GM18870 (cell line): ENCODE measurements at regions not wholly inside any gene's neighbourhood (a gene's known extent, or its start where the extent isn't known, plus 50 kb on each side); places are given as distances from the start of the nearest gene placed in this dataset.
"Not testable (repeated sequence)": the region's sequence is repeated elsewhere in the genome, so short reads cannot be mapped to it uniquely, and the experiment has no call there.

Source experiments
- ATAC-seq: cut with Tn5 transposase; IDR thresholded peaks from one replicate; pipeline ENCODE4 v1.9.1; 2021; ENCODE audit warnings: moderate library complexity; ENCODE audit not compliant: unreplicated experiment

DNA sequence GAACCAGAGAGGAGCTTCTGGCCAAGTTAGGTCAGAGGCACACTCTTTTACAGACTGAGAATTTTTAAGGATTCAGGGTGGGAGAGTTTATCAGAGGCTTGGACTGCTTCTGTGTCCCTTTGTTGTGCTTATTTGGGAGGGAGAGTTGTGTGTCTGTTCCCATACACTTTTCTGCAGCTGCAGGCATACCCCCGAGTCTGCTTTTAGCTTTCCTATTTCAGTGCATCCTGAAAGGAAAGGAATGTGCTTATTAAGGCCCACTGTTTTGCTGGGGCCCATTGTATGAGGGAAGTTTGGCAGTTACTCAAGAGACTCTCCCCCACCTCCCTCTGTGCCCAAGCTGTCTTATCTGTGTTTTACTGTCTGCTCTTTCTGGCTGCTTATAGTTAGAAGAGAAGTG is 257.4 kb upstream of the AADAT start:
- ATAC-seq, result not testable (repeated sequence)

DNA sequence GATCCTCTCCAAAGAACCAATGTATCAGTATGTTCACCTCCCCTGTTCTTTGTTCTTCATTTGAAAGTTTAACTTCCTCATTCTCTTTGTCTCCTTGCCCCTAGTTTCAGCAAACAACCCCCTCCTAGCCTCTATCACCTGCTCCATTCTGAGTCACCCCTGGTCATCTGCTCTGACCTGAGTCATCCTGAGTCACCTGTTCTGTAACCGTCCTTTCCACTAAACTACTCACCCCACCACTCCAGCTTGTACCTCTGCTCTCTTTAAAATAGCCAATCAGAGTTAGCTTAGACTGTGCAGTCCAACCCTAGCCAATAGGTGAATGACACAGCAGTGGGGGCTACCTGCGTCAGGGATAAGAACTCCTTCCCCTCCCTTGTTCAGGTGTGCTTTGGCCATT is 249.8 kb upstream of the AADAT start:
- ATAC-seq, result no peak

DNA sequence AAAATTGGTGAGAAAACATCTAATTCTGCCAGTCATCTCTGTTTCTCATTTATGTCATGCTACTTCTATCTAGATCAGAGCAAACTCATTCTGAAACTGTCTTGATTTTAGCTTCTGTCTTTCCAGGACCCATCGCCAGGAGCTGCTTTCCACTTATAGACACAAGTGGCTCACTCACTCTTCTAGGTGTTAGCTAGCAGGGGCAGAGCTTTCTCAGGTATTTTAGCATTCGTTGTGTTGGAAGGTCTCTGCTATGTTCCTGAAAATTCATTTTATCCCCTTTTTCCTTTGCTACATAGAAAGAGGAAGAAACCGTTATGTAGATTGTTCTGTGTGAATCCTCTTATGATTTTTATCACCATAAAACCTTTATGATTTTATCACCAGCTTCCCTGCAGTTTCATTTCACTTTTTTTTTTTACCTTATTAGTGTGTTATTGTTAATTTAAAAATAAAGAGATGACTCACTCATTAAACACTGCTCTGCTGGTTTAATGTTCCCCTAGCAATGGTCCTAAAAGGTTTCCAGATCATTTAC is 246.6 kb upstream of the AADAT start:
- ATAC-seq, result peak; percentile 97

DNA sequence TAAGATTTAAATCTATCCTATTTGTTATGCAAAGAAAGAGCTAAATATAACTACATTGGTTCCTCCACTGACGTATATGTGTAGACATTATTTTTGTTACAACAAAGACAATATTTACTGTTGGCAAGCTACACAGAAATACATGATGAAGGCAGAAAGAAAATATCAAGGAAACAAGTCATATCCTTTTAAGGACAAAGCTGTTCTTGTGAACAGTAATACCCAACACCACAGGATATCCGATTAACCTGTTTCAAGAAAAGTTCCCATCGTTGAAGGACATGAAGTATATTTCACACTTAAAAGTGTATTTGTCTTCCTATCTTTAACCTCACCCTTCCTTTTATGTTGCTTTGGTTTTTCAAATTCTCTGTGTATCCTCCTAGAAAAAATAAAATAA is 235.8 kb upstream of the AADAT start:
- ATAC-seq, result no peak

DNA sequence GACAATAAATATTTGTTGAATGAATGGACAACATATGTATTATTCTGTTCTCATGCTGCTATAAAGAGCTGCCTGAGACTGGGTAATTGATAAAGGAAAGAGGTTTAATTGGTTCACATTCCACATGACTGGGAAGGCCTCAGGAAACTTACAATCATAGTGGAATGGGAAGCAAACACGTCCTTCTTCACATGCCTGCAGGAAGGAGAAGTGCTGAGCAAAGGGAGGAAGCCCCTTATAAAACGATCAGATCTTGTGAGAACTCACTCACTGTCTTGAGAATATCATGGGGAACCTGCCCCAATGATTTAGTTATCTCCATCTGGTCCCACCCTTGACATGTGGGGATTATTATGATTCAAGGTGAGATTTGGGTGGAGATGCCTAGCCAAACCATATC is 233.9 kb upstream of the AADAT start:
- no peak for ATAC-seq

DNA sequence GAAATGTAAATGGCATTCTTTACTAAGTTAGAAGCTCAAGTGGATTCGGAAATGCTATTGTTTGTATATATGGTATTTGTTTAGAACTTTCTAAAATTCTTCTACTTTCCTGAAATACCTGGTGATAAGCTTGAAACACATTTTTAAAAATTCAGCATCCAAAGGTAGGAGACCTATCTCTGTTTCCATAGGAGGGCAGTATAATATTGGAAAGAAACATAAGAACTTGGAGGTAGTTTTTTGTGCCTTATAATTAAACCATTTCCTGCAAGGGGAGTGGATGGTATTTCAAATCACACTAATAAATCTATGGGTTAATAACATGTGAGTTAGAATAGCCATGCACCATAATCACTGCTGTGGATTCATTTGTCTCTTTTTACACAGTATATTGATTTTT is 217.4 kb upstream of the AADAT start:
- no peak for ATAC-seq

DNA sequence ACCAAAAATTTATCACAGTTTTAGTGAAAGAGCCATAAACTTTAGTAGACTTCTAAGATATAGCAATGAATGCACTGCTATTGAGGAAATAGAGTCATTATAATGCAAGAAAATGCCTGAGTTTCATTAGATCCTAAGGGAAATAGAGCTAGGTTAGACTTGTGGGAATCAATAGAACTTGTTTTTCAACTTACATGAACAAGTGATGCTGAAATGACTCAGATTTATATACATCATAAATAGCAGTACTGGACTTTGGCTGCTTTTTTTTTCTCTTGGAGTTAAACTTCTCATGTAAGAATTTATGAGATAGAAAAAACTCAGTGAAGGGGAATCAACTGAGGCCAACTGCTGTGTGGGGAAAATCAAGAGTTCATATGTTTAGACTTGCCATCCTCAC is 216.5 kb upstream of the AADAT start:
- no peak for ATAC-seq

DNA sequence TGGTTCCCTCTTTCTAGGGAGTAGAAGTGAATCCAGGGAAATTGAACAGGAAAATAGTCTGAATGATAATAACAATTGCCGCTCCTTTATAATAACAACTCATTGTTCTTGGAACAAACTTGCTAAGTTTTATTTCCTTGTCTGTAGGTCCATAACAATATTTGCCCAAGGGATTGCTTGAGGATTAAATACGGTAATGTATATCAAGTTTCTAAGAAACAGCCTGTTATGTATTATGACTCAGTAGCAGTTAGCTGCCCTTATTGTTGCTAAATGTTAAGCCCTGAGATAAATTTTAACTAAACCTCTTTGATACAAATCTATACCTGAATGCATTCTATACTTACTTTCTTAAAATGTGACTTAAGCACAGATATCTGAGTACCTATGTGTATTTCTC is 215.9 kb upstream of the AADAT start:
- ATAC-seq, result no peak

DNA sequence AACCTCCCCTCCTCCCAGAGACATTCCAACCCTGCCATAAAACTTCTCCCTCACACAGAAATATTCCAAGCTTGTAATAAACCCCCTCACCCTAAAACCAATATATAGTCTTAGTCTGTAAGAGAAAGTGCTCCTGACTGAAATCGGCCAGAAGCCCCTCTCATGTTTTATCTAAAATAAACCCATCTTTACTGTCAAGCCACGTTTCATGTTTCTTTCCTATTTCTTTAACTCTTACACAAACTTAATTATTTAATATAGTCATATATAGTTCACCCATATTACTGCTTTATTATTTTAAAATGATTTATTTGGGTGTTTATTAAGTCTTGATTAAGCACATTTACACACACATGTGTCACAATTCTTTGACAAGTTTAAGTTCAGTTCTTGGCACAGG is 191.3 kb upstream of the AADAT start:
- ATAC-seq, result no peak

DNA sequence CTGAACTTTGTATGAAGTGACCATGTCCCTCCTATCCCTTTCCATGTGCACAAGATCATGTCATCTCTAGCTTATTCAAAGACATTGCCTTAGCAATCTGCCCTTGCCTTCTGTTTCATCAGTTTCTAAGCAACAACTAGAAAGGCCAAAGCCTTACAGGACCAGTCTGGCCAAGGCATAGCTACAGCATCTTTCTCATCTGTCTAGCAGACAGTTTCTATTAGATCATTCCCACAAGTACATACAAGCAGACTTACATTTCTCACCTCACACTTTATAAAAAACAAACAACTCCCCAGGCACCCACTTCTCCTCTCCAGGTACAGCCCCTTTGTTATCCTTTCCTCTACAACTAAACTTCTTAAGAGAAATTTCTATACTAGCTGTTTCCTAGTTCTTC is 188.7 kb upstream of the AADAT start:
- no peak for ATAC-seq

DNA sequence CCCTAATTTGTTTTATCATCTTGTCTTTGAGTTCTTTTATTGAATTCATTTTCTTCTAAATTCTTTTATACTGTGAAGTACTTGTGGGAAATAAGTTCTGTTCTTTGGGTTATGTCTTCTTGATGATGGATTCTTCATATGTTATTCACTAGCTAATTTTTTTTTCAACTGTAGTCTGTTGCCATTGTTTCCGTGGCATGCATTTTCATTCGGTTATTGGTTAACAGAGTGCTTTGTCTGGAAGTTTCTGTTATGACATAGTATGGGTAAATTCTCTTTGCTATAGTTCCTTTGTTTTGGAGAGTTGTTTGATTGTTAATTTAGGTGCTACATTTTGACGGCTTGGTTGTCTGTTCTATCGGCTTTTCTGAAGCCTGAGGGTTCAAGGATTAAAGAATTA is 184.9 kb upstream of the AADAT start:
- no peak for ATAC-seq

DNA sequence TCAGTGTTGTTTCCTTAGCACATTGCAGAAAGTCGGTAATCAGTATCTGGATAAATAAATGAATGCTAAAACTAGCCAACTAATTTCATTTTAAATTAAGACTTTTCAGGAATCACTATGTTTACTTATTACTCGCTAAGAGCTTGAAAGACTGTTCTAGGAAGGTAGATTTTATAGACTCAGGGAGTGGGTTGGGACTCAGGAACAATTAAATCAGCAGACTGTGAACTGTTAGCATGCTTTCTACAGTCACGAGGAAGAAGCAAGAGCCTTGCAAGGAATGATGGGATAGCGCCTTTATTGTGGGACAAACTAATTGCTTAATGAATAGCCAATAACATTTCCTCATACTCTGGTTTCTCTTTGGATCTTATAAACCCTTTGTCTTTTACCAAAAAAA is 183.2 kb upstream of the AADAT start:
- no peak for ATAC-seq

DNA sequence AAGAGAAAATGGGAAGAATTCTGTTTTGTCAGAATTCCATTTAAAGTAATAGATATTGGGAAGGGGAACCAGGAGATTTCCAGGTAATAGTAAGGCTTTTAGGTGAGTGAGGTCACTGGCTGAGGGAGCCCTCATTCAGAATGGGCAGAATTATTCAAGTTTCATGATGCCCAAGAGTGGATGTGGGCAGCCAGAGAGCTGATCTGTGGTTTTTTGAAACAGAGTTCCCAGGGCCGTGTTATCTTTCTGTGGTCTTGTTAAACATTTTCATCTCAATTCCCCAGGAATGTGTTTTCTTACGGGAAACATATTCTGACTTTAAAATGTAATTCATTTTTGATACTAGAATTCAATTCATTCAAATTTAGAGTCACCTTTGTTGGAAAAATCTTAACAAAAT is 182.0 kb upstream of the AADAT start:
- no peak for ATAC-seq

DNA sequence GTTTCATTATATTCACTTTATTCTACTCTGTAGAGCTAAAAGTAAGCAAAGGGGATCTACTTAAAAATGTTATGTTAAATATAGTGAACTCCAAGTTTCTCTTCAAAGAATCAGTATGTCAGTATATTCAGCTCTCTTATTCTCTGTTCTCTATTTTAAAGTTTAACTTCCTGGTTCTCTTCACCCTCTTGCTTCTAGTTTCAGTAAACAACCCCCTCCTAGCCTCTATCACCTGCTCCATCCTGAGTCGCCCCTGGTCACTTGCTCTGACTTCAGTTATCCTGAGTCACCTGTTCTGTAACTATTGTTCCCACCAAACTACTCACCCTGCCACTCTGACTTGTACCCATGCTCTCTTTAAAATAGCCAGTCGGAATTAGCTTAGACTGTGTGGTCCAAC is 180.9 kb upstream of the AADAT start:
- ATAC-seq, result peak; percentile 59

DNA sequence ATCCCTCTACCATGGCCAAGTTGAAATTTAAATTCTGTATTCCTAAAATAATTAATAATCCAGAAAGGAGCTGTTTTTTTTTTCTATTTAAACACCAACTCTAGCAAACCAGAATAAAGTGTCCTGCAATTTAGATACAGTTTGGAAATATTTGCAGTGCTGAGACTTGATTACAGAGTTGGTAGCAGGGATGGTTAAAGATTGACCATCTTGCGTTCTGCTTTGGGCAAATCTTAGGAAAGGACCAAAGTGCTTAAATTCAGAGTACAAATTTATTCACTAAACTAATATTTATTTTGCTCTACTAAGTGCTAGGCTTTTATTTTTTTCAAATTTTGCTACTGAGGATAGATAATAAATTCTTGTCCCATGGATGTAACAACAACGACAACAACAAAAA is 180.2 kb upstream of the AADAT start:
- no peak for ATAC-seq

DNA sequence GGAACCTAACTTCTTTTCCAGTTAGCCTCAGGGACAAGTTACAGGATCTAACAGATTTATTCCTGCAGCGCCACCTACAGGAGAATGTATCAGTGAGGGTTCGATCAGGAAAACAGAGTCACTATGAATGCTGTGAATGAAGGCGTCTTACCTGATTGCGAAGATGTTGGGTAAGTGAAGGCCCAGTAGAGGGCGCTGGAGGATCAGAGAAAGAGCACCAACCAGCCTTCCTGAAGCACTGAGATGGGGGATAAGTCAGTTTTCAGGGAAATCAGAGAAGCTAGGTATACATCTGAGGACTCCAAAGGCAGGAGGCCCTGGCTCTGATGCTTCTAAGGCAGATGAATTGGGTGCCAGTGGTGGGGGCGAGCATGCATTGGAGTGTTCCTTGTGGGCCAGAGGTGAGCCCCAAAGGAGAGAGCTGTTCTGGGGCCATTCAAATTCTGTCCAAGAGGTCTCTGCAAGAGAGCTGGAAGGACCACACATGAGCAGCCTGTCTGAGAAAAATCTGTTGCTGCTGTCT is 169.9 kb upstream of the AADAT start:
- ATAC-seq, result peak; percentile 97

DNA sequence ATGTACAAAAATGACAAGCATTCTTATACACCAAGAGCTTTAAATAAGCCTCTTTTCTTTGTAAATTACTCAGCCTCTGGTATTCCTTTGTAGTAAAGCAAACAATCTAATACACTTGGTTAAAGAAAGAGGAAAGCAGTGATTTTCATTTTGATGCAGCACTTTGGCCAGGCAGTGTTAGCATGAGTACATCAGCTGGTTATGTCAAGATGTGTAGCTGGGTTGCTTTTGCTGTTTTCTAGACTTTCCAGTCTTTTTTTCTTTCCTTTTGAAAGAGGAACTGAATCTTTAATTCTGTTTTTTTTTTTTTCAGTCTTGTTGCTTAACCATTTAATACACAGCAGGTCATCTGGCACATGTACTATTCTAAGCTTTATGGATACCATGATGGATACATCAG is 167.1 kb upstream of the AADAT start:
- no peak for ATAC-seq

DNA sequence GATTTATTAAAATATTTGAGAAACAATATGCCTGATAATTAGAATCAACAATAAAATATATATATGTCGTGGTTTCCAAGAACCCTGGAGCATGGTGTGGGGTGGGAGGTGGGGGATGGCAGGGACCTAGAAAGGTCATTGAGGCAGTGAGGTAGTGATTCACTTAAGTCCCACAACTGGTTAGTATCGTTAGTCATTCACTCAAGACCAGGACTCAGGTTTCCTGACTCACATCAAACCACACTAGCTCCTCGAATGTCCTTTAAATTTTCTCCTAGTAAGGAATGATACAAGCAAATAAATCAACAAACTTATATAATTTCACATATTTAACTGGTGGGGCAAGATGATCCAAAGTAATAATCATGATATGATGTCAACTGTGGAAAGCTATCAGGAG is 158.8 kb upstream of the AADAT start:
- ATAC-seq, result no peak

DNA sequence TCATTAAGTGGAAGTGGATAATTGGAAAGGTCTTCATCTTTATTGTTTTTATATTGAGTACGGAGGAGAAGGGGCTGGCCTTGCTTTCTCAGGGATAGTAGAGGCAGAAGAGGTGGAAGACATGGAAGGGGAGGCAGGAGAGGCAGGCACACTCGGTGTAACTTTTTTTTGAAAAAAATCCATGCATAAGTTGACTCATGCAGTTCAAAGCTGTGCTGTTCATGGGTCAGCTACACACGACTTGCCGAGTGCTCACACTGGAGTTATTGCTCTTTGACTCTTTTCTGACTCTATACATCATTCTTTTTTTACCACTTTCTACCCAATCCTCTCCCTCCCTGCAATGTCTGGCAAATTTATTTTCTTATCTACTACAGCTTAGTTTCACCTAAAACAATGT is 158.3 kb upstream of the AADAT start:
- no peak for ATAC-seq

DNA sequence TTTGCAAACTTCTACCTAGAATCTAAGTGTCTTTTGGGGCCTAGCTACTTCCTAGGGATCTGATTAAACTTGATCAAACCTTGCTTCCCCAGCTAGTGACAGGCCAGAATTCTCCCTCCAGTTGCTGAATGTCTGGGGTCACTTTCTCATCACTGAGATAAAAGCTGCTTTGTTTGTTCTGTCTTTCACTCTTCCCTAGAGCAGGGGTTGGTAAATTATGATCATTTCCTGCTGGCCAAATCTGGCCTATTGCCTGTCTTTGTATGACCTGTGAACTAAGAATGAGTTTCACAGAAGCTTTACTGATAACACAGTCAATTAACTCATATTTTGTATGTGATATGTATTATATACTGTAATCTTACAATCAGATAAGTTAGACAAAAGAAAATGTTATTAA is 157.8 kb upstream of the AADAT start:
- ATAC-seq, result no peak

DNA sequence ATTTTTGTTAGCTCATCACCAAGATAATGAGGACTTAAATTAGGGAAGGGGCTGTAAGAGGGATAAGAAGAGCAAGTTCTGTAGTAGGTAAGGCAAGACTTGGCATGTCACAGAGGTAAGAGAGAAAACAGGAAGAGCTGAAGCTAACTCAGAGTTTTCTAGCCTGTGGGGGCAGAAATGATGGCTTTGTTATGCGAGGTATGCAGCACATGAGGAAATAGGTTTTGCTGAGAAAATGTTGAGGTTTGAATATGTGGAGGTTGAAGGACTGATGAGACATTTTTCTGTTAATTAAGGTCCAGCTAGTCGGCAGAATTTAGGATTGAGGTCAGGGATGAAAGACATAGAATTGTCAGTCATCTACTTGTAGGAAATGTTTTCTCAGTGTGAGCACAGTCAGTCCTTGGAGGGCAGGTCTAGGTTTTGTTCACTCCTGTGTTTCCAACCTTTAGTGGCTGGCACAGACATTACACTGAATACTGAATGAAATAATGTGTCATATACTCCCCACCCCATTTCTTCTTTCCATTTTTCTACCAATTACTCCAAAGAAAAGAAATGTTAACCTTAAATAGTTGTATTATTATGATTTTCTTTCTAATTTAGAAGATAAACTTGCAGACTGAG is 154.0 kb upstream of the AADAT start:
- no peak for ATAC-seq

DNA sequence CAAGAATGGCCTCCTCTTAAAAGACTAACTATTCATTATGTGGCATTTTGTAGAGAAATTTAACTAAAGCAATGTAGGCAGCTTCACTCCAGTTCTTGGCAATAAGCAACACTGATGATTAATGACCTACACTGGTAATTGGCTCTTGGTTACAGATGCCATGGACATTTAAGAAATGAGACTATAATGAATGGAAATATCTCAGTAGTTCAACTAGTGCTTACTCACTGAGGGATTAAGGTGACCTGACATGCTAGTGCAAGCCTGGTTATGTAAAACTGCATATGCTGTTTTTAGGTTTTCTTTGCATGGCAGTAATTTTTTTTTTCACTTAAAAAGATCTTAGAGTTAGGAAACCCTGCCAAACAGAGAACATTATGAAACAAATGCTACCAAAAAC is 152.7 kb upstream of the AADAT start:
- ATAC-seq, result no peak

DNA sequence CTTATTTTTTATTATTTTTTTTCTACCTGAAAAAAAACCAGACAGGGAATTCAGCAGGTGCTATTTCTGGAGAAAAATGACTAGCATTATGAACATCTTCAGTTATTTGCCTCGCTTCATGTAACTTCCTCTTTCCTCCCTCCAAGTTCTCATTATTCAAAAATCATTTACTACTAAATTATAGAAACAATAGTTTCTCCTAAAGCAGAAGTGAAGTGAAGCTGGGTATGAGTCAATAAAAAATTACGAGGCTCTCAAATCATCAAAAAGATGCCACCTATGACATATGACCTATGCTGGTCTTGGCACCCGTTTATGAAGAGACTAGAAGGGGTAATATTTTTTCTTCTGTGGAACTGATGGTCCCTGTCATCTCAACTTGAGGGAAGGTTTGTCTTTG is 145.0 kb upstream of the AADAT start:
- no peak for ATAC-seq
